Activated naive CD8-positive, alpha-beta T cell treated with anti-CD3 and anti-CD28 coated beads, Interleukin-2, amount 10 ng/mL, durations not matched to agents 7 days and 5 days (primary cell): ENCODE measurements at regions not wholly inside any gene's neighbourhood (a gene's known extent, or its start where the extent isn't known, plus 50 kb on each side); places are given as distances from the start of the nearest gene placed in this dataset.
"Not testable (repeated sequence)": the region's sequence is repeated elsewhere in the genome, so short reads cannot be mapped to it uniquely, and the experiment has no call there.

Source experiments
- ATAC-seq: fragments of 150-1000 bp; cut with Tn5 transposase; one replicate; pipeline ENCODE4 v1.10.0; 2021; ENCODE audit warnings: low read depth, moderate library complexity
- POLR2A ChIA-PET: fragments of 350-600 bp; sonication (Branson Sonifier 250); formaldehyde crosslinking; loops from one replicate; lab custom pipeline; 2021; ENCODE audit warnings: antibody characterized with exemption; lab: Charles Lee
- DNase-seq: peaks from one replicate; pipeline ENCODE4 v3.0.0; 2021
- H3K27ac Mint-ChIP-seq: one replicate; pipeline ENCODE4 v1.8.0; 2022; ENCODE audit warnings: mild to moderate bottlenecking, mixed read lengths
- H3K27me3 Mint-ChIP-seq: one replicate; pipeline ENCODE4 v1.8.0; 2022; ENCODE audit warnings: mild to moderate bottlenecking, moderate library complexity, mixed read lengths
- H3K36me3 Mint-ChIP-seq: one replicate; pipeline ENCODE4 v1.8.0; 2021; ENCODE audit warnings: mild to moderate bottlenecking, mixed read lengths
- H3K4me1 Mint-ChIP-seq: one replicate; pipeline ENCODE4 v1.8.0; 2021; ENCODE audit warnings: mixed read lengths
- H3K4me3 Mint-ChIP-seq: one replicate; pipeline ENCODE4 v1.8.0; 2022; ENCODE audit warnings: mild to moderate bottlenecking, moderate library complexity, mixed read lengths
- H3K9me3 Mint-ChIP-seq: one replicate; pipeline ENCODE4 v1.8.0; 2021; ENCODE audit warnings: mixed read lengths

DNA sequence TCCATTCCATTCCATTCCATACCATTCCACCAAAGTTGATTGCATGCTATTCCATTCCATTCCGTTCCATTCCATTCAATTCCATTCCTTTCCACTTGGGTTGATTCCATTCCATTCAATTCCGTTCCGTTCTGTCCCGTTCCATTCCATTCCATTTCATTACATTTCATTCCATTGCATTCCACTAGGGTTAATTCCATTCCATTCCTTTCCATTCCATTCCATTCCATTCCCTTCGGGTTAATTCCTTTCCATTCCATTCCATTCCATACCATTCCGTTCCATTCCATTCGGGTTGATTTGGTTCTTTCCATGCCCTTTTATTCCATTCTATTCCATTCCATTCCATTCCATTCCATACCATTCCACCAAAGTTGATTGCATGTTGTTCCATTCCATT, 131.9 kb downstream of the CWH43 start:
- Mint-ChIP-seq H3K36me3 (peaks cover 47% of the 10 kb centered on the region), H3K9me3 (peaks cover 53% of the 10 kb centered on the region)
- DNase-seq, H3K4me3 Mint-ChIP-seq, H3K4me1 Mint-ChIP-seq, POLR2A ChIA-PET, H3K27me3 Mint-ChIP-seq, ATAC-seq, H3K27ac Mint-ChIP-seq: not testable (repeated sequence)

DNA sequence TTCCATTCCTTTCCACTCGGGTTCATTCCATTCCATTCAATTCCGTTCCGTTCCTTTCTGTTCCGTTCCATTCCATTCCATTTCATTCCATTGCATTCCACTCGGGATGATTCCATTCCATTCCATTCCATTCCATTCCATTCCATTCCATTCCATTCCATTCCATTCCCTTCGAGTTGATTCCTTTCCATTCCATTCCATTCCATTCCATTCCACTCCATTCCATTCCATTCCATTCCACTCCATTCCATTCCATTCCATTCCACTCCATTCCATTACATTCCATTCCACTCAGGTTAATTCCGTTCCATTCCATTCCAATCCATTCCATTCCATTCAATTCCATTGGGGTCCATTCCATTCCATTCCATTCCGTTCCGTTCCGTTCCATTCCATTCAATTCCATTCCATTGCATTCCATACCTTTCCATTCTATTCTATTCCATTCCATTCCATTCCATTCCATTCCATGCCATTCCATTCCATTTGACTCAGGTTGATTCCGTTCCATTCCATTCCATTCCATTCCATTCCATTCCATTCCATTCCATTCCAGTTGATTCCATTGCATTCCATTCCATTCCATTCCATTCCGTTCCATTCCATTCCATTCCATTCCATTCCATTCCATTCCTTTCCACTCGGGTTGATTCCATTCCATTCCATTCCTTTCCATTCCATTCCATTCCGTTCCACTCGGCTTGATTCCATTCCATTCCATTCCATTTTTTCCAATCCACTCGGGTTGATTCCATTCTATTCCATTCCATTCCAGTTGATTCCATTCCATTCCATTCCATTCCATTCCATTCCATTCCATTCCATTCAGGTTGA, 132.5 kb downstream of the CWH43 start:
- H3K4me3 Mint-ChIP-seq, H3K4me1 Mint-ChIP-seq, H3K27me3 Mint-ChIP-seq, DNase-seq, POLR2A ChIA-PET: not testable (repeated sequence)
- ATAC-seq, result peak; percentile 41
- H3K27ac Mint-ChIP-seq, result peak overlapping the region; percentile 0
- peaks cover 47% of the 10 kb centered on the region for H3K36me3 Mint-ChIP-seq
- H3K9me3 Mint-ChIP-seq, result peaks cover 51% of the 10 kb centered on the region

DNA sequence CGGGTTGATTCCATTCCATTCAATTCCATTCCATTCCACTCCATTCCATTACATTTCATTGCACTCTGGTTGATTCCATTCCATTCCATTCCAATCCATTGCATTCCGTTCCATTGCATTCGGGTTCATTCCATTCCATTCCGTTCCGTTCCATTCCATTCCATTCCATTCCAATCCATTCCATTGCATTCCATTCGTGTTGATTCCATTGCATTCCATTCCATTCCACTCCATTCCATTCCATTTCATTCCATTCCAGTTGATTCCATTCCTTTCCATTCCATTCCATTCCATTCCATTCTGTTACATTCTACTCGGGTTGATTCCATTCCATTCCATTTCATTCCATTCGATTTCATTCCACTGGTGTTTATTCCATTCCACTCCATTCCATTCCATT, 133.3 kb downstream of the CWH43 start:
- H3K27me3 Mint-ChIP-seq, H3K27ac Mint-ChIP-seq, ATAC-seq, DNase-seq, POLR2A ChIA-PET, H3K4me3 Mint-ChIP-seq, H3K4me1 Mint-ChIP-seq: not testable (repeated sequence)
- H3K9me3 Mint-ChIP-seq, result peaks cover 49% of the 10 kb centered on the region
- peaks cover 44% of the 10 kb centered on the region for H3K36me3 Mint-ChIP-seq

DNA sequence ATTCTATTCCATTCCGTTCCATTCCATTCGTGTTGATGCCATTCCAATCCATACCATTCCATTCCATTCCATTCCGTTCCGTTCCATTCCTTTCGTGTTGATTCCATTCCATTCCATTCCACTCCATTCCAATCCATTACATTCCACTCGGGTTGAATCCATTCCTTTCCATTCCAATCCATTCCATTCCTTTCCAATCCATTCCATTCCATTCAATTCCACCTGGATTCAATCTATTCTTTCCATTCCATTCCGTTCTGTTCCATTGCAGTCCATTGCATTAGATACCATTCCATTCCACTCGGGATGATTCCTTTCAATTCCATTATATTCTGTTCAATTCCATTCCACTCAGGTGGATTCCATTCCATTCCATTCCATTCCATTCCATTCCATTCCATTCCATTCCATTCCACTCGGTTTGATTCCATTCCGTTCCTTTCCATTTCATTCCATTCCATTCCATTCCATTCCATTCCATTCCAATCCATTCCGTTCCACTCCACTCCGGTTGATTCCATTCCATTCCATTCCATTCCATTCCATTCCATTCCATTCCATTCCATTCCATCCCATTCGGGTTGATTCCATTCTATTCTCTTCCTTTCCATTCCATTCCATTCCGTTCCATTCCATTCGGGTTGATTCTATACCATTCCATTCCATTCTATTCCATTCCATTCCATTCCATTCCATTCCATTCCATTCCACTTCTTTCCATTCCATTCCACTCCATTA, 134.1 kb downstream of the CWH43 start:
- DNase-seq, POLR2A ChIA-PET, H3K4me3 Mint-ChIP-seq, ATAC-seq, H3K4me1 Mint-ChIP-seq, H3K27me3 Mint-ChIP-seq, H3K27ac Mint-ChIP-seq: not testable (repeated sequence)
- peaks cover 43% of the 10 kb centered on the region for H3K9me3 Mint-ChIP-seq
- H3K36me3 Mint-ChIP-seq, result peaks cover 40% of the 10 kb centered on the region

DNA sequence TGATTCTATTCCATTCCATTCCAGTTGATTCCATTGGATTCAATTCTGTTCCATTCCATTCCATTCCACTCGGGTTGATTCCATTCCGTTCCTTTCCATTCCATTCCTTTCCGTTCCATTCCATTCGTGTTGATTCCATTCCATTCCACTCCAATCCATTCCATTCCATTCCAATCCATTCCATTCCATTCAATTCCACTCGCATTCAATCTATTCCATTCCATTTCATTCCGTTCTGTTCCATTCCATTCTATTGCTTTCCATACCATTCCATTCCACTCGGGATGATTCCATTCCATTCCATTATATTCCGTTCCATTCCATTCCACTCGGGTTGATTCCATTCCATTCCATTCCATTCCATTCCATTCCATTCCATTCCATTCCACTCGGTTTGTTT, 134.7 kb downstream of the CWH43 start:
- peaks cover 41% of the 10 kb centered on the region for H3K9me3 Mint-ChIP-seq
- peaks cover 38% of the 10 kb centered on the region for H3K36me3 Mint-ChIP-seq
- H3K27ac Mint-ChIP-seq, POLR2A ChIA-PET, H3K4me1 Mint-ChIP-seq, H3K4me3 Mint-ChIP-seq, DNase-seq, H3K27me3 Mint-ChIP-seq: not testable (repeated sequence)
- peak; percentile 32 for ATAC-seq

DNA sequence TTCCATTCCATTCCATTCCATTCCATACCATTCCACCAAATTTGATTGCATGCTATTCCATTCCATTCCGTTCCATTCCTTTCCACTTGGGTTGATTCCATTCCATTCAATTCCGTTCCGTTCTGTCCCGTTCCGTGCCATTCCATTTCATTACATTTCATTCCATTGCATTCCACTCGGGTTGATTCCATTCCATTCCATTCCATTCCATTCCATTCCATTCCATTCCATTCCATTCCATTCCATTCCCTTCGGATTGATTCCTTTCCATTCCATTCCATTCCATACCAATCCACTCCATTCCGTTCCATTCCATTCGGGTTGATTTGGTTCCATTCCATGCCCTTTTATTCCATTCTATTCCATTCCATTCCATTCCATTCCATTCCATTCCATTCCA, 140.4 kb downstream of the CWH43 start:
- ATAC-seq, POLR2A ChIA-PET, H3K4me3 Mint-ChIP-seq, DNase-seq, H3K4me1 Mint-ChIP-seq, H3K27ac Mint-ChIP-seq, H3K9me3 Mint-ChIP-seq, H3K36me3 Mint-ChIP-seq, H3K27me3 Mint-ChIP-seq: not testable (repeated sequence)

DNA sequence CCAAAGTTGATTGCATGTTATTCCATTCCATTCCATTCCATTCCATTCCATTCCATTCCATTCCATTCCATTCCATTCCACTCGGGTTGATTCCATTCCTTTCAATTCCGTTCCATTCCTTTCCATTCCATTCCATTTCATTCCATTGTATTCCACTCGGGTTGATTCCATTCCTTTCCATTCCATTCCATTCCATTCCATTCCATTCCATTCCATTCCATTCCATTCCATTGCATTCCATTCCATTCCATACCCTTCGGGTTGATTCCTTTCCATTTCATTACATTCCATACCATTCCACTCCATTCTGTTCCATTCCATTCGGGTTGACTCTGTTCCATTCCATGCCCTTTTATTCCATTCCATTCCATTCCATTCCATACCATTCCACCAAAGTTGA, 140.8 kb downstream of the CWH43 start:
- H3K27me3 Mint-ChIP-seq, POLR2A ChIA-PET, ATAC-seq, DNase-seq, H3K36me3 Mint-ChIP-seq, H3K9me3 Mint-ChIP-seq, H3K4me3 Mint-ChIP-seq, H3K27ac Mint-ChIP-seq, H3K4me1 Mint-ChIP-seq: not testable (repeated sequence)

DNA sequence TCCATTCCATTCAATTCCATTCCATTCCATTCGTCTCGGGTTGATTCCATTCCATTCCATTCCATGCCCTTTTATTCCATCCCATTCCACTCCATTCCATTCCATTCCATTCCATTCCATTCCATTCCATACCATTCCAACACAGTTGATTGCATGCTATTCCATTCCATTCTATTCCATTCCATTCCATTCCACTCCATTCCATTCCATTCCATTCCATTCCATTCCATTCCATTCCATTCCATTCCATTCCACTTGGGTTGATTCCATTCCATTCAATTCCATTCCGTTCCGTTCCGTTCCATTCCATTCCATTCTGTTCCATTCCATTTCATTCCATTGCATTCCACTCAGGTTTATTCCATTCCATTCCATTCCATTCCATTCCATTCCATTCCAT, 143.3 kb downstream of the CWH43 start:
- DNase-seq, H3K4me3 Mint-ChIP-seq, POLR2A ChIA-PET, H3K9me3 Mint-ChIP-seq, H3K27me3 Mint-ChIP-seq, H3K36me3 Mint-ChIP-seq, H3K27ac Mint-ChIP-seq, ATAC-seq, H3K4me1 Mint-ChIP-seq: not testable (repeated sequence)

DNA sequence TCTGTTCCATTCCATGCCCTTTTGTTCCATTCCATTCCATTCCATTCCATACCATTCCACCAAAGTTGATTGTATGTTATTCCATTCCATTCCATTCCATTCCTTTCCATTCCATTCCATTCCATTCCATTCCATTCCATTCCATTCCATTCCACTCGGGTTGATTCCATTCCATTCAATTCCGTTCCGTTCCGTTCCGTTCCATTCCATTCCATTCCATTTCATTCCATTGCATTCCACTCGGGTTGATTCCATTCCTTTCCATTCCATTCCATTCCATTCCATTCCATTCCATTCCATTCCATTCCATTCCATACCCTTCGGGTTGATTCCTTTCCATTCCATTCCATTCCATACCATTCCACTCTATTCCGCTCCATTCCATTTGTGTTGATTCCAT, 143.8 kb downstream of the CWH43 start:
- H3K4me3 Mint-ChIP-seq, H3K27me3 Mint-ChIP-seq, ATAC-seq, POLR2A ChIA-PET, H3K9me3 Mint-ChIP-seq, H3K4me1 Mint-ChIP-seq, H3K36me3 Mint-ChIP-seq, DNase-seq, H3K27ac Mint-ChIP-seq: not testable (repeated sequence)

DNA sequence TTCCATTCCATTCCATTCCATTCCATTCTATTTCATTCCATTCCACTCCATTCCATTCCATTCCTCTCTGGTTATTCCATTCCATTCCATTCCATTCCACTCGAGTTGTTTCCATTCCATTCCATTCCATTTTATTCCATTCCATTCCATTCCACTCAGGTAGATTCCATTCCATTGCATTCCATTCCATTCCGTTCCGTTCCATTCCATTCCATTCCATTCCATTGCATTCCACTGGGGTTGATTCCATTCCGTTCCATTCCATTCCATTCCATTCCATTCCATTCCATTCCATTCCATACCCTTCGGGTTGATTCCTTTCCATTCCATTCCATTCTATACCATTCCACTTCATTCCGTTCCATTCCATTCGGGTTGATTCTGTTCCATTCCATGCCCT, 144.6 kb downstream of the CWH43 start:
- H3K27ac Mint-ChIP-seq, ATAC-seq, DNase-seq, POLR2A ChIA-PET, H3K9me3 Mint-ChIP-seq, H3K4me3 Mint-ChIP-seq, H3K27me3 Mint-ChIP-seq, H3K36me3 Mint-ChIP-seq, H3K4me1 Mint-ChIP-seq: not testable (repeated sequence)

DNA sequence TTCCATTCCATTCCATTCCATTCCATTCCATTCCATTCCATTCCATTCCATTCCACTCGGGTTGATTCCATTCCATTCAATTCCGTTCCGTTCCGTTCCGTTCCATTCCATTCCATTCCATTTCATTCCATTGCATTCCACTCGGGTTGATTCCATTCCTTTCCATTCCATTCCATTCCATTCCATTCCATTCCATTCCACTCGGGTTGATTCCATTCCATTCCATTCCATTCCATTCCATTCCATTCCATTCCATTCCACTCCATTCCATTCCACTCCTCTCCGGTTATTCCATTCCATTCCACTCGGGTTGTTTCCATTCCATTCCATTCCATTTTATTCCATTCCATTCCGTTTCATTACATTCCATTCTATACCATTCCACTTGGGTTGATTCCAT, 151.0 kb downstream of the CWH43 start:
- Mint-ChIP-seq H3K36me3 (peaks cover 13% of the 10 kb centered on the region), H3K9me3 (peaks cover 14% of the 10 kb centered on the region)
- DNase-seq, ATAC-seq, H3K27ac Mint-ChIP-seq, H3K4me1 Mint-ChIP-seq, POLR2A ChIA-PET, H3K4me3 Mint-ChIP-seq, H3K27me3 Mint-ChIP-seq: not testable (repeated sequence)

DNA sequence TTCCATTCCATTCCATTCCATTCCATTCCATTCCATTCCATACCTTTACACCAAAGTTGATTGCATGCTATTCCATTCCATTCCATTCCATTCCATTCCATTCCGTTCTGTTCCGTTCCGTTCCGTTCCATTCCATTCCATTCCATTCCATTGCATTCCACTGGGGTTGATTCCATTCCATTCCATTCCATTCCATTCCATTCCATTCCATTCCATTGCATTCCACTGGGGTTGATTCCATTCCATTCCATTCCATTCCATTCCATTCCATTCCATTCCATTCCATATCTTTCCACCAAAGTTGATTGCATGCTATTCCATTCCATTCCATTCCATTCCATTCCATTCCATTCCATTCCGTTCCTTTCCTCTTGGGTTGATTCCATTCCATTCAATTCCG, 151.9 kb downstream of the CWH43 start:
- ATAC-seq, H3K4me3 Mint-ChIP-seq, POLR2A ChIA-PET, H3K27ac Mint-ChIP-seq, DNase-seq, H3K27me3 Mint-ChIP-seq, H3K4me1 Mint-ChIP-seq: not testable (repeated sequence)
- H3K36me3 Mint-ChIP-seq, result peaks cover 15% of the 10 kb centered on the region
- peaks cover 17% of the 10 kb centered on the region for H3K9me3 Mint-ChIP-seq

DNA sequence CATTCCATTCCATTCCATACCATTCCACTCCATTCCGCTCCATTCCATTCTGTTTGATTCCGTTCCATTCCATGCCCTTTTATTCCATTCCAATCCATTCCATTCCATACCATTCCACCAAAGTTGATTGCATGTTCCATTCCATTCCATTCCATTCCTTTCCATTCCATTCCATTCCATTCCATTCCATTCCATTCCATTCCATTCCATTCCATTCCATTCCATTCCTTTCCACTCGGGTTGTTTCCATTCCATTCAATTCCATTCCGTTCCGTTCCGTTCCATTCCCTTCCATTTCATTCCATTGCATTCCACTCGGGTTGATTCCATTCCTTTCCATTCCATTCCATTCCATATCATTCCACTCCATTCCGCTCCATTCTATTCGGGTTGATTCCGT, 152.7 kb downstream of the CWH43 start:
- Mint-ChIP-seq H3K9me3 (peaks cover 24% of the 10 kb centered on the region), H3K36me3 (peaks cover 18% of the 10 kb centered on the region)
- H3K27ac Mint-ChIP-seq, H3K4me3 Mint-ChIP-seq, DNase-seq, POLR2A ChIA-PET, H3K27me3 Mint-ChIP-seq, H3K4me1 Mint-ChIP-seq, ATAC-seq: not testable (repeated sequence)

DNA sequence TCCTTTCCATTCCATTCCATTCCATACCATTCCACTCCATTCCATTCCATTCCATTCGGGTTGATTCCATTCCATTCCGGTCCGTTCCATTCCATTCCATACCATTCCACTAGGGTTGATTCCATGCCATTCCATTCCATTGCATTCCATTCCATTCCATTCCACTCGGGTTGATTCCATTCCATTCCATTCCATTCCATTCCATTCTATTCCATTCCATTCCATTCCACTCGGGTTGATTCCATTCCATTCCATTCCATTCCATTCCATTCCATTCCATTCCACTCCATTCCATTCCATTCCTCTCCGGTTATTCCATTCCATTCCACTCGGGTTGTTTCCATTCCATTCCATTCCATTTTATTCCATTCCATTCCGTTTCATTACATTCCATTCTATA, 153.4 kb downstream of the CWH43 start:
- DNase-seq, H3K4me1 Mint-ChIP-seq, H3K27ac Mint-ChIP-seq, H3K4me3 Mint-ChIP-seq, H3K27me3 Mint-ChIP-seq, POLR2A ChIA-PET: not testable (repeated sequence)
- peak; percentile 56 for ATAC-seq
- H3K9me3 Mint-ChIP-seq, result peaks cover 31% of the 10 kb centered on the region
- peaks cover 25% of the 10 kb centered on the region for H3K36me3 Mint-ChIP-seq
